NB4 (cell line): ENCODE measurements at regions not wholly inside any gene's neighbourhood (a gene's known extent, or its start where the extent isn't known, plus 50 kb on each side); places are given as distances from the start of the nearest gene placed in this dataset.

ENCODE experiments used
- MYC ChIP-seq: IDR thresholded peaks from 2 replicates; pipeline ENCODE4 v1.6.1; 2011; ENCODE audit warnings: low read depth, low read length
- POLR2A ChIP-seq: IDR thresholded peaks from 2 replicates; pipeline ENCODE4 v1.6.1; 2011; ENCODE audit warnings: mild to moderate bottlenecking; ENCODE audit not compliant: insufficient read length; ENCODE audit errors: extremely low read depth
- TF ChIP-seq, protein P1 (sequence below): IDR thresholded peaks from one replicate; pipeline ENCODE4 v1.5.1; 2012; ENCODE audit warnings: low read depth, low read length
- TF ChIP-seq, protein P2 (sequence below): IDR thresholded peaks from 2 replicates; pipeline ENCODE4 v1.6.1; 2011; ENCODE audit warnings: low read depth, low read length

DNA sequence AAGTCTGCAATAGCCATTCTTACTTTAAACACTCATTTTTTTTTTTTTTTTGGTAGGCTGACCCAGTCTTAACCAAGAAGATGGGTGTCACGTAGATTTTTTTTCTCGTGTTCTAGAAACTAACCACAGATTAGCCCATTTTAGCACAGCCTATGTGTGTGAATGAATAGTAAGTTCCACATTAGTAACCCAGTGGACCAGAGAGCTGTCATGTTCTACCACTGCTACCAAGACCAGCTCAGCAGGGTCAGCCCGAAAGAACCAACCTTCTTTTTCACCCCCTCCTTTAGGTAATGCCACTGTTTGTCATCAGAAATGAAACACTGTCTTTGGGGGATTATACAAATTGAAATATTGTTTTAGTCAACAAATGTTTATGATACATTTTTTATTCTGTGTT, 221.1 kb upstream of the PLXNA2 start:
- TF ChIP-seq, protein P1, sequence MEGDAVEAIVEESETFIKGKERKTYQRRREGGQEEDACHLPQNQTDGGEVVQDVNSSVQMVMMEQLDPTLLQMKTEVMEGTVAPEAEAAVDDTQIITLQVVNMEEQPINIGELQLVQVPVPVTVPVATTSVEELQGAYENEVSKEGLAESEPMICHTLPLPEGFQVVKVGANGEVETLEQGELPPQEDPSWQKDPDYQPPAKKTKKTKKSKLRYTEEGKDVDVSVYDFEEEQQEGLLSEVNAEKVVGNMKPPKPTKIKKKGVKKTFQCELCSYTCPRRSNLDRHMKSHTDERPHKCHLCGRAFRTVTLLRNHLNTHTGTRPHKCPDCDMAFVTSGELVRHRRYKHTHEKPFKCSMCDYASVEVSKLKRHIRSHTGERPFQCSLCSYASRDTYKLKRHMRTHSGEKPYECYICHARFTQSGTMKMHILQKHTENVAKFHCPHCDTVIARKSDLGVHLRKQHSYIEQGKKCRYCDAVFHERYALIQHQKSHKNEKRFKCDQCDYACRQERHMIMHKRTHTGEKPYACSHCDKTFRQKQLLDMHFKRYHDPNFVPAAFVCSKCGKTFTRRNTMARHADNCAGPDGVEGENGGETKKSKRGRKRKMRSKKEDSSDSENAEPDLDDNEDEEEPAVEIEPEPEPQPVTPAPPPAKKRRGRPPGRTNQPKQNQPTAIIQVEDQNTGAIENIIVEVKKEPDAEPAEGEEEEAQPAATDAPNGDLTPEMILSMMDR = no peak
- TF ChIP-seq MYC = no peak
- TF ChIP-seq POLR2A = no peak
- TF ChIP-seq, protein P2, sequence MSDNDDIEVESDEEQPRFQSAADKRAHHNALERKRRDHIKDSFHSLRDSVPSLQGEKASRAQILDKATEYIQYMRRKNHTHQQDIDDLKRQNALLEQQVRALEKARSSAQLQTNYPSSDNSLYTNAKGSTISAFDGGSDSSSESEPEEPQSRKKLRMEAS = no peak
